ENCODE measurements at regions not wholly inside any gene's neighbourhood (a gene's known extent, or its start where the extent isn't known, plus 50 kb on each side); places are given as distances from the start of the nearest gene placed in this dataset.
"Not testable (repeated sequence)": the region's sequence is repeated elsewhere in the genome, so short reads cannot be mapped to it uniquely, and the experiment has no call there.

- Histone ChIP-seq H4K20me1 (ENCODE audit: insufficient read depth, low read length) (no peaks in the 10 kb centered on the region), H3K9ac (ENCODE audit: low read length) (no peak overlapping the region), H3K27me3 (ENCODE audit: low read depth, low read length) (no peaks in the 10 kb centered on the region), H3K27ac (ENCODE audit: low read length) (no peak overlapping the region), H3K4me2 (ENCODE audit: low read length) (no peak overlapping the region), H3K9me3 (ENCODE audit: insufficient read depth, low read length) (no peaks in the 10 kb centered on the region), H2AFZ (ENCODE audit: low read depth, low read length) (no peak overlapping the region), H3K4me3 (ENCODE audit: low read length) (no peak overlapping the region), H3K79me2 (ENCODE audit: low read length) (no peaks in the 10 kb centered on the region), H3K4me1 (ENCODE audit: low read length) (no peaks in the 10 kb centered on the region), H3K36me3 (replicated peaks; ENCODE audit: low read depth, low read length) (no peaks in the 10 kb centered on the region)
- TF ChIP-seq, protein P1, sequence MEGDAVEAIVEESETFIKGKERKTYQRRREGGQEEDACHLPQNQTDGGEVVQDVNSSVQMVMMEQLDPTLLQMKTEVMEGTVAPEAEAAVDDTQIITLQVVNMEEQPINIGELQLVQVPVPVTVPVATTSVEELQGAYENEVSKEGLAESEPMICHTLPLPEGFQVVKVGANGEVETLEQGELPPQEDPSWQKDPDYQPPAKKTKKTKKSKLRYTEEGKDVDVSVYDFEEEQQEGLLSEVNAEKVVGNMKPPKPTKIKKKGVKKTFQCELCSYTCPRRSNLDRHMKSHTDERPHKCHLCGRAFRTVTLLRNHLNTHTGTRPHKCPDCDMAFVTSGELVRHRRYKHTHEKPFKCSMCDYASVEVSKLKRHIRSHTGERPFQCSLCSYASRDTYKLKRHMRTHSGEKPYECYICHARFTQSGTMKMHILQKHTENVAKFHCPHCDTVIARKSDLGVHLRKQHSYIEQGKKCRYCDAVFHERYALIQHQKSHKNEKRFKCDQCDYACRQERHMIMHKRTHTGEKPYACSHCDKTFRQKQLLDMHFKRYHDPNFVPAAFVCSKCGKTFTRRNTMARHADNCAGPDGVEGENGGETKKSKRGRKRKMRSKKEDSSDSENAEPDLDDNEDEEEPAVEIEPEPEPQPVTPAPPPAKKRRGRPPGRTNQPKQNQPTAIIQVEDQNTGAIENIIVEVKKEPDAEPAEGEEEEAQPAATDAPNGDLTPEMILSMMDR (IDR thresholded peaks at IDR 0.05; ENCODE audit: low read depth, low read length): no peak
- no peak for TF ChIP-seq EZH2phosphoT487 (IDR thresholded peaks at IDR 0.05; ENCODE audit: low read depth)
Observed at GRCh38 chr3:113377158-113377557, 64.1 kb downstream of the CFAP44 start.

GRCh38 chr3:113374078-113374477, 67.2 kb downstream of the CFAP44 start:
- H3K9ac ChIP-seq (ENCODE audit: low read length): no peak overlapping the region
- H3K27ac ChIP-seq (ENCODE audit: low read length): no peak overlapping the region
- H2AFZ ChIP-seq (ENCODE audit: low read depth, low read length): no peak overlapping the region
- H4K20me1 ChIP-seq (ENCODE audit: insufficient read depth, low read length): no peaks in the 10 kb centered on the region
- no peak overlapping the region for H3K4me3 ChIP-seq (ENCODE audit: low read length)
- no peaks in the 10 kb centered on the region for H3K79me2 ChIP-seq (ENCODE audit: low read length)
- no peaks in the 10 kb centered on the region for H3K27me3 ChIP-seq (ENCODE audit: low read depth, low read length)
- H3K4me1 ChIP-seq (ENCODE audit: low read length): no peaks in the 10 kb centered on the region
- no peaks in the 10 kb centered on the region for H3K9me3 ChIP-seq (ENCODE audit: insufficient read depth, low read length)
- H3K36me3 ChIP-seq (replicated peaks; ENCODE audit: low read depth, low read length): no peaks in the 10 kb centered on the region
- TF ChIP-seq EZH2phosphoT487 (IDR thresholded peaks at IDR 0.05; ENCODE audit: low read depth): no peak
- TF ChIP-seq, protein P1 (IDR thresholded peaks at IDR 0.05; ENCODE audit: low read depth, low read length): no peak
- H3K4me2 ChIP-seq (ENCODE audit: low read length): no peak overlapping the region

DNA sequence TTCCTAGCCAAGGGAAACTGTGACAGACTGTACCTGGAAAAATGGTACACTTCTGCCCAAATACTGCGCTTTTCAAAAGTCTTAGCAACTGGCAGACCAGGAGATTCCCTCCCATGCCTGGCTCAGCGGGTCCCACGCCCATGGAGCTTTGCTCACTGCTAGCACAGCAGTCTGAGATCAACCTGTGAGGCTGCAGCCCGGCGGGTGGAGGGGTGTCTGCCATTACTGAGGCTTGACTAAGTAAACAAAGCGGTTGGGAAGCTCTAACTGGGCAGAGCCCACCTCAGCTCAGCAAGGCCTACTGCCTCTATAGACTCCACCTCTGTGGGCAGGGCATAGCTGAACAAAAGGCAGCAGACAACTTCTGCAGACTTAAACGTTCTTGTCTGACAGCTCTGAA, 74.5 kb downstream of the CFAP44 start:
- not testable (repeated sequence) for H3K9me3 ChIP-seq (ENCODE audit: insufficient read depth, low read length); H3K27ac ChIP-seq (ENCODE audit: low read length); H3K79me2 ChIP-seq (ENCODE audit: low read length); H3K27me3 ChIP-seq (ENCODE audit: low read depth, low read length); H2AFZ ChIP-seq (ENCODE audit: low read depth, low read length); H3K4me1 ChIP-seq (ENCODE audit: low read length); H3K36me3 ChIP-seq (replicated peaks; ENCODE audit: low read depth, low read length); H3K9ac ChIP-seq (ENCODE audit: low read length); H3K4me2 ChIP-seq (ENCODE audit: low read length); H4K20me1 ChIP-seq (ENCODE audit: insufficient read depth, low read length); H3K4me3 ChIP-seq (ENCODE audit: low read length)

- H3K4me1 ChIP-seq (ENCODE audit: low read length); H3K36me3 ChIP-seq (replicated peaks; ENCODE audit: low read depth, low read length); H2AFZ ChIP-seq (ENCODE audit: low read depth, low read length); H4K20me1 ChIP-seq (ENCODE audit: insufficient read depth, low read length); H3K27me3 ChIP-seq (ENCODE audit: low read depth, low read length); H3K79me2 ChIP-seq (ENCODE audit: low read length); H3K9ac ChIP-seq (ENCODE audit: low read length); H3K4me3 ChIP-seq (ENCODE audit: low read length); H3K4me2 ChIP-seq (ENCODE audit: low read length); H3K27ac ChIP-seq (ENCODE audit: low read length); H3K9me3 ChIP-seq (ENCODE audit: insufficient read depth, low read length): not testable (repeated sequence)
Observed at GRCh38 chr3:113355340-113355739, 86.0 kb downstream of the CFAP44 start.

- Histone ChIP-seq H4K20me1 (ENCODE audit: insufficient read depth, low read length) (no peaks in the 10 kb centered on the region), H3K9ac (ENCODE audit: low read length) (no peak overlapping the region), H2AFZ (ENCODE audit: low read depth, low read length) (no peak overlapping the region), H3K9me3 (ENCODE audit: insufficient read depth, low read length) (no peaks in the 10 kb centered on the region), H3K4me3 (ENCODE audit: low read length) (no peak overlapping the region), H3K4me1 (ENCODE audit: low read length) (no peaks in the 10 kb centered on the region), H3K27ac (ENCODE audit: low read length) (no peak overlapping the region), H3K27me3 (ENCODE audit: low read depth, low read length) (no peaks in the 10 kb centered on the region), H3K79me2 (ENCODE audit: low read length) (no peaks in the 10 kb centered on the region), H3K36me3 (replicated peaks; ENCODE audit: low read depth, low read length) (no peaks in the 10 kb centered on the region), H3K4me2 (ENCODE audit: low read length) (no peak overlapping the region)
- TF ChIP-seq, protein P1 (IDR thresholded peaks at IDR 0.05; ENCODE audit: low read depth, low read length): no peak
- no peak for TF ChIP-seq EZH2phosphoT487 (IDR thresholded peaks at IDR 0.05; ENCODE audit: low read depth)
Observed at GRCh38 chr3:113354307-113354706, 87.0 kb downstream of the CFAP44 start.
